Liver (tissue), 3 donors: ENCODE measurements at regions not wholly inside any gene's neighbourhood (a gene's known extent, or its start where the extent isn't known, plus 50 kb on each side); places are given as distances from the start of the nearest gene placed in this dataset.

ENCODE experiments used
- CTCF ChIP-seq: fragments of 150-350 bp; IDR thresholded peaks from 2 replicates; pipeline ENCODE4 v1.5.1; 2017; ENCODE audit warnings: improper control_type of control experiment, low read depth, low read length; ENCODE audit not compliant: missing input control
- MAX ChIP-seq: IDR thresholded peaks from 2 replicates; pipeline ENCODE4 v1.6.1; 2016; ENCODE audit warnings: antibody characterized with exemption
- REST ChIP-seq: IDR thresholded peaks from 2 replicates; pipeline ENCODE4 v1.6.1; 2016; ENCODE audit warnings: antibody characterized with exemption, mild to moderate bottlenecking
- RXRA ChIP-seq, 2 donors: IDR thresholded peaks; 2 replicates each; pipeline ENCODE4 v1.6.1; 2017 to 2018; ENCODE audit warnings: antibody characterized with exemption in 2 of 2, mild to moderate bottlenecking in 1 of 2
- SP1 ChIP-seq: IDR thresholded peaks from 2 replicates; pipeline ENCODE4 v1.6.1; 2018; ENCODE audit warnings: antibody characterized with exemption, mild to moderate bottlenecking
- TAF1 ChIP-seq: conservative IDR thresholded peaks from 2 replicates; pipeline ENCODE4 v1.6.1; 2016; ENCODE audit warnings: antibody characterized with exemption, mild to moderate bottlenecking
- donor health status: healthy.
- donor health status: healthy.

DNA sequence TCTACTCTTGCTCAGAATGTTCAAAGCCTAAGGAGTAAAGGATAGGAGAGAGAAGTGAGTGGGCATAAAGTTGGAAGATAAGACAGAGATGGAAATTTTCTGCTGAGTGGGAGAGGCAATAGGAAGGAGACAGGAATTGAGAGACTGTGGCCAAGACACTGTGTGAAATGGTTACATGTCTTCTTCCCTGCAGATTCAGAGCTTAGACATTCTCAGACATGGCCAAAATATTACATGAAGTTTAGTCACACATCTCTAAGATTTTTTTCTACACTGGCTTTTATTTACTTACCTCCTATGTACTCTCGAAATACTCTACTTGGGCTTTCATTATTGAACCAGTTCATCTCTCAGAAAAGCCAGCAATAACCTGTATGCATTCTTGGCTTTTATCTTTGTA lies 363.0 kb upstream of the FANCL start:
- no peak for TF ChIP-seq CTCF
- no peak for TF ChIP-seq TAF1
- no peak for TF ChIP-seq SP1
- TF ChIP-seq REST, result no peak
- TF ChIP-seq MAX, result no peak
- TF ChIP-seq RXRA (IDR thresholded peaks at IDR 0.05), result no peak
